Hepatocyte (in vitro differentiated cells): ENCODE measurements at regions not wholly inside any gene's neighbourhood (a gene's known extent, or its start where the extent isn't known, plus 50 kb on each side); places are given as distances from the start of the nearest gene placed in this dataset.
A peak's percentile ranks its signal among the peaks of the same experiment; 100 is the strongest.

ENCODE experiments used
- DNase-seq: peaks from one replicate; pipeline ENCODE4 v3.0.0-alpha.2; 2016; ENCODE audit warnings: low spot score
- H2AFZ ChIP-seq: fragments of 200-600 bp; sonication (generic); 2 replicates; pipeline ENCODE4 v1.6.0; 2016; ENCODE audit warnings: antibody characterized with exemption, mild to moderate bottlenecking
- H3K27ac ChIP-seq: fragments of 200-600 bp; sonication (generic); 2 replicates; pipeline ENCODE4 v1.5.1; 2016; ENCODE audit warnings: mild to moderate bottlenecking
- H3K27me3 ChIP-seq: fragments of 200-600 bp; sonication (generic); 2 replicates; pipeline ENCODE4 v1.6.1; 2016
- H3K36me3 ChIP-seq: fragments of 200-600 bp; sonication (generic); replicated peaks from 2 replicates; pipeline ENCODE4 v1.5.1; 2016; ENCODE audit warnings: low read depth; ENCODE audit not compliant: insufficient read depth
- H3K4me1 ChIP-seq: fragments of 200-600 bp; sonication (generic); 2 replicates; pipeline ENCODE4 v1.5.1; 2016; ENCODE audit warnings: mild to moderate bottlenecking, moderate library complexity; ENCODE audit not compliant: insufficient read depth
- H3K4me2 ChIP-seq: fragments of 200-600 bp; sonication (generic); 2 replicates; pipeline ENCODE4 v1.6.0; 2016
- H3K4me3 ChIP-seq: fragments of 200-600 bp; sonication (generic); 2 replicates; pipeline ENCODE4 v1.5.1; 2016; ENCODE audit warnings: mild to moderate bottlenecking
- H3K79me2 ChIP-seq: fragments of 200-600 bp; sonication (generic); 2 replicates; pipeline ENCODE4 v1.6.0; 2017; ENCODE audit warnings: mild to moderate bottlenecking
- H3K9me2 ChIP-seq: fragments of 200-600 bp; sonication (generic); replicated peaks from 2 replicates; pipeline ENCODE4 v1.6.0; 2017; ENCODE audit warnings: mild to moderate bottlenecking; ENCODE audit not compliant: insufficient read depth
- H3K9me3 ChIP-seq: fragments of 200-600 bp; sonication (generic); 2 replicates; pipeline ENCODE4 v1.5.1; 2016; ENCODE audit warnings: low read depth, mild to moderate bottlenecking
- H4K20me1 ChIP-seq: fragments of 200-600 bp; sonication (generic); 2 replicates; pipeline ENCODE4 v1.6.0; 2016; ENCODE audit warnings: mild to moderate bottlenecking; ENCODE audit not compliant: insufficient read depth, poor library complexity, severe bottlenecking
- CTCF ChIP-seq: fragments of 200-600 bp; sonication (generic); IDR thresholded peaks from 2 replicates; pipeline ENCODE4 v1.5.1; 2016; ENCODE audit warnings: antibody characterized with exemption, mild to moderate bottlenecking; ENCODE audit not compliant: poor library complexity
- EZH2 ChIP-seq: fragments of 200-600 bp; sonication (generic); IDR thresholded peaks from 2 replicates; pipeline ENCODE4 v1.6.1; 2016; ENCODE audit warnings: antibody characterized with exemption, mild to moderate bottlenecking, borderline replicate concordance
- EZH2phosphoT487 ChIP-seq: fragments of 200-600 bp; sonication (generic); IDR thresholded peaks from one replicate; pipeline ENCODE4 v1.6.1; 2018; ENCODE audit warnings: antibody characterized with exemption, mild to moderate bottlenecking, low read depth, moderate library complexity; ENCODE audit not compliant: unreplicated experiment, severe bottlenecking
- WGBS: methylation state at CpG from one replicate; pipeline ENCODE4 v1.1.6; 2016; ENCODE audit warnings: low lambda C conversion rate; ENCODE audit errors: missing lambda C conversion rate; 5-methylcytosine and 5-hydroxymethylcytosine counted together

GRCh38 chr22:49237703-49238102 is 590.0 kb downstream of the BRD1 start:
- H3K4me1 ChIP-seq, result peaks cover 8% of the 10 kb centered on the region
- H3K79me2 ChIP-seq, result no peaks in the 10 kb centered on the region
- H3K27me3 ChIP-seq, result no peaks in the 10 kb centered on the region
- H3K9me3 ChIP-seq, result no peaks in the 10 kb centered on the region
- H3K4me2 ChIP-seq, result no peak overlapping the region
- H3K9me2 ChIP-seq, result no peaks in the 10 kb centered on the region
- DNase-seq, result no peak
- WGBS, result 68% methylated on average over 7 of the region's 7 CpGs
- H2AFZ ChIP-seq, result no peak overlapping the region
- no peaks in the 10 kb centered on the region for H4K20me1 ChIP-seq
- no peak for TF ChIP-seq EZH2phosphoT487
- no peak for TF ChIP-seq EZH2
- TF ChIP-seq CTCF, result no peak
- H3K4me3 ChIP-seq, result no peak overlapping the region
- H3K36me3 ChIP-seq, result no peaks in the 10 kb centered on the region
- no peak overlapping the region for H3K27ac ChIP-seq

DNA sequence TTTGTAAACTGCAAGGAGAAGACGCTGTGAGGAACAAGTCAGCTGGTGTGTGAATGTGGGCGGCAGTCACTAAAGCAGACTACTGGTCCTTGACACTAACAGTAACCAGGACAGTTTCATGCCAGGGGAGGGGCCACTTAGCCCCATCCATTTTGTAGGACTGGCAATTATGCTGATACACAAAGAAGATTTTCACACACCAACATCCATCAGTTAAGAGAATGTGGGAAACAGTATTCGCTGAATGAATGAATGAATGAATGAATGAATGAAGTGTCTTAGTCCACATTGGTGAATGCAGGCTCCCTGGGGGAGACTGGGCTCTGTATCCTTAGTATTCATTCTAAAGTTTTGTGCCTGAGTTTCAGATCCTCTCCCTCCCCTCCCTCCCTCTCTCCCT is 590.4 kb downstream of the BRD1 start:
- no peak for DNase-seq
- H2AFZ ChIP-seq, result no peak overlapping the region
- no peaks in the 10 kb centered on the region for H3K9me2 ChIP-seq
- H3K4me1 ChIP-seq, result peaks cover 8% of the 10 kb centered on the region
- H3K4me2 ChIP-seq, result no peak overlapping the region
- no peaks in the 10 kb centered on the region for H3K27me3 ChIP-seq
- no peaks in the 10 kb centered on the region for H3K79me2 ChIP-seq
- WGBS, result 87% methylated on average over 3 of the region's 3 CpGs
- H3K36me3 ChIP-seq, result no peaks in the 10 kb centered on the region
- no peak overlapping the region for H3K27ac ChIP-seq
- TF ChIP-seq EZH2, result no peak
- no peaks in the 10 kb centered on the region for H4K20me1 ChIP-seq
- H3K4me3 ChIP-seq, result no peak overlapping the region
- H3K9me3 ChIP-seq, result no peaks in the 10 kb centered on the region

DNA sequence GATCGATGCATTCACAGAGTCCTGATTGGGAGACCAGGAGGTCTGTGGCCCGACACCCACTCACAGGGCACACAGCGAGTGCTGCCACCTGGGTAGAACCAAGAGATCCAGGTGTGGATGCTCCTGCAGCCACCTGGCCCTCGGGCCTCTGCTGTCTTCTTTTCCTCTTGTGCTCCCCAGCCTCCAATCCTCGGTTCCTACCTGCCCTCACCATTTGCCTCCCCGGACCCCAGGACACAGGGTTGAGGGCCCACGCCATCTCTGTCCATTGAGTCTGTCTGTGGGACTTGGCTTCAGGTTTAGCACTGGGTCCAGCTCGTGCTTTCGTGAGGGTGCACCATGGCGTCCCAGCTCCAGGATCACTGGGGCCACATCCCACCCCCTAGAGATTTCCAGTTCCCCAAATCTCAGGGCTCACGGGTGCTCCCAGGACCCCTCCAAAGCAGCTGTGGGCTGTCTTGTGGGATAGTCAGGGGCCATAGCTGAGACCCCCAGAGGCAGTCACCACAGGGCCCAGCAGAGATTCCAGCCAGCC is 591.1 kb downstream of the BRD1 start:
- H3K27ac ChIP-seq, result peak overlapping the region; percentile 66
- H3K4me2 ChIP-seq, result no peak overlapping the region
- no peaks in the 10 kb centered on the region for H3K36me3 ChIP-seq
- no peaks in the 10 kb centered on the region for H3K27me3 ChIP-seq
- no peaks in the 10 kb centered on the region for H4K20me1 ChIP-seq
- no peak overlapping the region for H3K4me3 ChIP-seq
- H3K4me1 ChIP-seq, result peaks cover 8% of the 10 kb centered on the region
- TF ChIP-seq EZH2 (no peak), CTCF (no peak), EZH2phosphoT487 (no peak)
- WGBS, result 89% methylated on average over 11 of the region's 11 CpGs
- no peak overlapping the region for H2AFZ ChIP-seq
- H3K79me2 ChIP-seq, result no peaks in the 10 kb centered on the region
- DNase-seq, result no peak
- no peaks in the 10 kb centered on the region for H3K9me3 ChIP-seq
- no peaks in the 10 kb centered on the region for H3K9me2 ChIP-seq

GRCh38 chr22:49235463-49236300 is 592.0 kb downstream of the BRD1 start:
- Histone ChIP-seq H3K9me2 (no peaks in the 10 kb centered on the region), H3K4me1 (peaks cover 8% of the 10 kb centered on the region), H3K27me3 (no peaks in the 10 kb centered on the region), H3K27ac (peak overlapping the region; percentile 89), H3K4me2 (no peak overlapping the region), H3K79me2 (no peaks in the 10 kb centered on the region), H3K9me3 (no peaks in the 10 kb centered on the region), H3K36me3 (no peaks in the 10 kb centered on the region), H3K4me3 (no peak overlapping the region), H4K20me1 (no peaks in the 10 kb centered on the region), H2AFZ (no peak overlapping the region)
- peak; percentile 71 for DNase-seq
- TF ChIP-seq CTCF (no peak), EZH2phosphoT487 (no peak), EZH2 (no peak)
- WGBS, result 76% methylated on average over 12 of the region's 13 CpGs
